Lower lobe of right lung (tissue), 2 donors: ENCODE measurements at regions not wholly inside any gene's neighbourhood (a gene's known extent, or its start where the extent isn't known, plus 50 kb on each side); places are given as distances from the start of the nearest gene placed in this dataset.
A peak's percentile ranks its signal among the peaks of the same experiment; 100 is the strongest.

ENCODE experiments used
- ATAC-seq, 2 donors: fragments of 200-7000 bp; cut with Tn5 transposase; one replicate each; pipeline ENCODE4 v1.9.1; 2020 to 2022; ENCODE audit warnings: mild to moderate bottlenecking in 2 of 2, moderate library complexity in 2 of 2
- DNase-seq: peaks from one replicate; pipeline ENCODE4 v3.0.0-alpha.2; 2020
- H3K27ac ChIP-seq: fragments of 200-600 bp; one replicate; pipeline ENCODE4 v1.8.0; 2022
- H3K27me3 ChIP-seq: fragments of 200-600 bp; one replicate; pipeline ENCODE4 v1.8.0; 2022; ENCODE audit warnings: low read depth
- H3K36me3 ChIP-seq: fragments of 200-600 bp; one replicate; pipeline ENCODE4 v1.8.0; 2022; ENCODE audit warnings: mild to moderate bottlenecking
- H3K4me1 ChIP-seq: fragments of 200-600 bp; one replicate; pipeline ENCODE4 v1.8.0; 2022
- H3K4me3 ChIP-seq: fragments of 200-600 bp; one replicate; pipeline ENCODE4 v1.8.0; 2022; ENCODE audit warnings: mild to moderate bottlenecking
- H3K9me3 ChIP-seq: fragments of 200-600 bp; one replicate; pipeline ENCODE4 v1.8.0; 2022
- CTCF ChIP-seq: fragments of 200-600 bp; IDR thresholded peaks from one replicate; pipeline ENCODE4 v1.8.0; 2022; ENCODE audit warnings: antibody characterized with exemption, mild to moderate bottlenecking
- intact Hi-C: fragments of 100-400 bp; cut with DNase I; formaldehyde crosslinking; loops from one replicate; pipeline ENCODE4 v1.11.0; 2022
- donor health status: DM: no; HTN: yes; CAD: no; lungs with severe emphysema.

DNA sequence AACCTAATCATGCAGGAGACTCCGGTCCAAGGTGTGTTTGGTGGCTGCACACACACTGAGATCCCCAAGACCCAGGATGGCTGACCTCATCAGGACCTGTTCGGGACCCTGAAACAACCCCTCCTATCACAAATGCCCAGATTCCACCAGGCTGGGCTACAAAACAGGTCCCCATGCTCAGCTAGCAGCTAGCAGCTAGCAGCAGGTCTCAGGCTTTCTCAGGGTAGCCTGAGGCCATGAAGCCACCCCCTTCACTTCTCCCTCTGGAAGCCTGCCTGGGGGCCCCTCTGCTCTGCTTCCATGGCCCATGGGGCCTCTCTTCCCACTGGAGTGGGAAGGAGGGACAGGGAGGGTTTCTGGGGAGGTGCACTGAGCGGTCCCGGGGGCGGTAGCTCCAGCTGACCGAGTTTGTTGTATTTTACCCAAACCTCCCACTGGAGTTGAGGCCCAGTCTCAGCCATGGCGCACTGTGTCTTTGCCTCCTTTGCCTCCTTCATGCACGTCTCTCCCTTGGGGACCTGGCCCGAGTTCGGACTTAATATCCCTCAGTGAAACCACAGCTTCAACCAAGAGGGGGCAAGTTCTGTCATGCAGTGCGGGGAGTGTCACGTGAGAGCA is 95.1 kb upstream of the GPR26 start:
- Histone ChIP-seq H3K4me1 (no peaks in the 10 kb centered on the region), H3K9me3 (no peaks in the 10 kb centered on the region), H3K27ac (no peak overlapping the region), H3K27me3 (peaks cover 52% of the 10 kb centered on the region), H3K36me3 (no peaks in the 10 kb centered on the region), H3K4me3 (no peak overlapping the region)
- intact Hi-C loops = no loop called here
- ATAC-seq (no peak), DNase-seq (no peak)
- no peak for TF ChIP-seq CTCF

- H3K9me3 ChIP-seq = no peaks in the 10 kb centered on the region
- intact Hi-C loops = no loop called here
- H3K36me3 ChIP-seq = no peaks in the 10 kb centered on the region
- DNase-seq (no peak), ATAC-seq (no peak)
- no peak for TF ChIP-seq CTCF
- no peak overlapping the region for H3K4me3 ChIP-seq
- H3K4me1 ChIP-seq = no peaks in the 10 kb centered on the region
- H3K27me3 ChIP-seq = peaks cover 47% of the 10 kb centered on the region
- H3K27ac ChIP-seq = no peak overlapping the region
Measured at GRCh38 chr10:123571978-123572377, 94.2 kb upstream of the GPR26 start.

DNA sequence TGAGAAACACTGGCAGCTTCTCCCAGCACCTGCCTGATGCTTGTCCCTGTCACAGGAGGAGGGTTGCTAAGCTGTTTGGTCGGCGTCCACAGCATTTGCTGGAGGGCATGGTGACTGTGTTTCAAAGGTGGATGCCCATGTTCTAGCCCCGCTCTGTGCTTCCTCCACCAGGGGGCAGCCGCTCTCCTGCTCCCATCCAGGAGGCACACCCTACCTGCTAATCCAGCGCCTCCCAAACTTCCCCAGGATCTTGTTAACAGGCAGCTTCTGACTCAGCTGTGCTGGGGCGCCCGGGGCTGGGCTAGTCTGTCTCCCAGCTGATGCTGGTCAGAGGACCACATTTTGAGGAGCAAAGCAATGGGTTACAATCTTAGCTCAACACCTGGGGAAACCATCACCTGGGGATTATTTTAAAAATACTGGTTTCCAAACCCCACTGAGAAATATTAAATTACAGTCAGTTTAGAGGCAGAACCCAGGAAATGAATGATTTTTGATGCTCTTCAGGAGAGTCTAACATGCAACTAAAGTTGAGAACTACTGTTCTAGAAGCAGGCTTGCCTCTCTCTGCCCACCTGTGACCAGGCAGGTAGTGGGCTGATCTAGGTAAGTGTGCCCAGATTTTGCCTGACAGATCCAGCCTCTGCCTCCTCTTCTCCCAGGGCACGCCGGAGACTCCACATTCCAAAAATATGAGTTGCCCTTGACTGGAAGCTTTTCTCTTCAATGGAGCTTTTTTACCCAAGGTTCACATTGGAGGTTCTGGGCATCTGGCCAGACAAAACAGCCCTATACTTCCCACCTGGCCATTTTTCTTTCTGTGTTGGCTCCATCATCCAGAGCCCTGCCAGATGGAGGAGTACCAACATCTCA is 92.7 kb upstream of the GPR26 start:
- Histone ChIP-seq H3K9me3 (no peaks in the 10 kb centered on the region), H3K4me1 (no peaks in the 10 kb centered on the region), H3K4me3 (no peak overlapping the region), H3K27ac (no peak overlapping the region), H3K36me3 (no peaks in the 10 kb centered on the region), H3K27me3 (peaks cover 40% of the 10 kb centered on the region)
- TF ChIP-seq CTCF = peak; percentile 65
- DNase-seq = peak; percentile 67
- intact Hi-C loops = no loop called here
- peak; percentile 70 to 74 for ATAC-seq

- Histone ChIP-seq H3K27me3 (peaks cover 35% of the 10 kb centered on the region), H3K4me3 (no peak overlapping the region), H3K36me3 (no peaks in the 10 kb centered on the region), H3K4me1 (no peaks in the 10 kb centered on the region), H3K9me3 (no peaks in the 10 kb centered on the region), H3K27ac (no peak overlapping the region)
- no peak for ATAC-seq
- DNase-seq = no peak
- intact Hi-C loops = no loop called here
- TF ChIP-seq CTCF = no peak
Measured at GRCh38 chr10:123574109-123574698, 92.0 kb upstream of the GPR26 start.

DNA sequence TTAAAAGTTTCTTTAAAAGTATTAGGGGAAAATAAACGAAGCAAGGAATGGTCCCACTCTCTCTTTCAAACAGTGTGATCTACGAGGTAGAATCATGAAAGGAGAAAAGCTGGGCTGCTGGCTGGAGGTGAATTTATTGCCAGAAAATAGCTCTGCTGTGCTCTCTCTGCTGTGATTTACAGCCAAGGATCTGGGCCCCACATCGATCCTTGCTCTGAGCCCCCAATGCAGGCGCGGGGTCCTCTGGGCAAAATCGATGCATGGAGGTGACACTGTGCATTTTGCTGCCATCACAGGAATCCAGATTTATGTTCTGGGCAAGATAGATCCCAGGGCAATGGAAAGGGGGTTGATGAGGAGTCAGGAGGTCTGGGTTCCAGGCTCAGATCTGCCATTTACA is 91.0 kb upstream of the GPR26 start:
- peaks cover 35% of the 10 kb centered on the region for H3K27me3 ChIP-seq
- intact Hi-C loops = no loop called here
- ATAC-seq = no peak
- no peak overlapping the region for H3K4me3 ChIP-seq
- no peak overlapping the region for H3K27ac ChIP-seq
- H3K9me3 ChIP-seq = no peaks in the 10 kb centered on the region
- no peaks in the 10 kb centered on the region for H3K4me1 ChIP-seq
- no peak for DNase-seq
- no peaks in the 10 kb centered on the region for H3K36me3 ChIP-seq
- TF ChIP-seq CTCF = no peak
